ENCODE measurements at regions not wholly inside any gene's neighbourhood (a gene's known extent, or its start where the extent isn't known, plus 50 kb on each side); places are given as distances from the start of the nearest gene placed in this dataset.

DNA sequence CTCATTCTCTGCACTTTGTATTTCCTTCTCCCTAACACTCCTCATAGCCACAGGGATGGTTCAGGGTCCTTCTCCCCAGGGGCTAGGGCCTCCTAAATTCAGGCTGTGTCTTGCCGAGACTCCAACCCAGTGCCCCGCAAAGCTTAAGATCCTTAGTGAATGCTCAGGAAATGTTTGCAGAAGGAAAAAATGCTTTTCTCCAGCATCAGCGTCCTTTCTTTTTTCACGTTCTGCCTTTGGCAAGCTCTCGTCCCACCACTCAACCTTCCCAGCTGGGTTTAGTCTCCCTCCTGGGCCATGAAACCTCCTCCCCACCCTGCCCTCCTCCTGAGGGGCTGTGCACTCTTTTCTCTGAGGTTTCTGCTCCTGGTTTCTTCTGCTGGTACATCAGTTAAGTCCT is 503.8 kb upstream of the B3GAT1 start:
- no peak for TF ChIP-seq POLR2AphosphoS5 (IDR thresholded peaks at IDR 0.05)
- TF ChIP-seq, protein P1, sequence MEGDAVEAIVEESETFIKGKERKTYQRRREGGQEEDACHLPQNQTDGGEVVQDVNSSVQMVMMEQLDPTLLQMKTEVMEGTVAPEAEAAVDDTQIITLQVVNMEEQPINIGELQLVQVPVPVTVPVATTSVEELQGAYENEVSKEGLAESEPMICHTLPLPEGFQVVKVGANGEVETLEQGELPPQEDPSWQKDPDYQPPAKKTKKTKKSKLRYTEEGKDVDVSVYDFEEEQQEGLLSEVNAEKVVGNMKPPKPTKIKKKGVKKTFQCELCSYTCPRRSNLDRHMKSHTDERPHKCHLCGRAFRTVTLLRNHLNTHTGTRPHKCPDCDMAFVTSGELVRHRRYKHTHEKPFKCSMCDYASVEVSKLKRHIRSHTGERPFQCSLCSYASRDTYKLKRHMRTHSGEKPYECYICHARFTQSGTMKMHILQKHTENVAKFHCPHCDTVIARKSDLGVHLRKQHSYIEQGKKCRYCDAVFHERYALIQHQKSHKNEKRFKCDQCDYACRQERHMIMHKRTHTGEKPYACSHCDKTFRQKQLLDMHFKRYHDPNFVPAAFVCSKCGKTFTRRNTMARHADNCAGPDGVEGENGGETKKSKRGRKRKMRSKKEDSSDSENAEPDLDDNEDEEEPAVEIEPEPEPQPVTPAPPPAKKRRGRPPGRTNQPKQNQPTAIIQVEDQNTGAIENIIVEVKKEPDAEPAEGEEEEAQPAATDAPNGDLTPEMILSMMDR (IDR thresholded peaks at IDR 0.05) = no peak

Measured in sigmoid colon (tissue), 4 donors.